Keratinocyte (primary cell): ENCODE measurements at regions not wholly inside any gene's neighbourhood (a gene's known extent, or its start where the extent isn't known, plus 50 kb on each side); places are given as distances from the start of the nearest gene placed in this dataset.

Source experiments
- DNase-seq: peaks from one replicate; pipeline ENCODE4 v3.0.0-alpha.2; 2011; ENCODE audit warnings: low read depth, missing footprints, low spot score
- FAIRE-seq: peaks from 2 replicates; lab custom pipeline; 2011; peaks lifted over from hg19 to GRCh38; lab: Jason Lieb, UNC
- H2AFZ ChIP-seq: 2 replicates; pipeline ENCODE4 v1.6.0; 2012; ENCODE audit warnings: low read length, control low read depth, inconsistent platforms; ENCODE audit not compliant: control insufficient read depth
- H3K27ac ChIP-seq: 2 replicates; pipeline ENCODE4 v1.5.1; 2011; ENCODE audit warnings: low read length; ENCODE audit not compliant: control insufficient read depth, insufficient read depth
- H3K27me3 ChIP-seq: 3 replicates; pipeline ENCODE4 v1.6.0; 2011; ENCODE audit warnings: low read length; ENCODE audit not compliant: control insufficient read depth, insufficient read depth; ENCODE audit errors: extremely low read depth
- H3K36me3 ChIP-seq, 2 experiments: 2 replicates in 1 of 2; 3 replicates in 1 of 2; pipeline ENCODE4 v1.5.1; 2011; ENCODE audit warnings: low read length in 2 of 2, mild to moderate bottlenecking in 1 of 2; ENCODE audit not compliant: control insufficient read depth in 2 of 2, insufficient read depth in 2 of 2; ENCODE audit errors: extremely low read depth in 1 of 2
- H3K4me1 ChIP-seq: 3 replicates; pipeline ENCODE4 v1.5.1; 2011; ENCODE audit warnings: low read length; ENCODE audit not compliant: control insufficient read depth, insufficient read depth; ENCODE audit errors: extremely low read depth
- H3K4me2 ChIP-seq: 3 replicates; pipeline ENCODE4 v1.6.0; 2011; ENCODE audit warnings: low read depth, low read length; ENCODE audit not compliant: control insufficient read depth, insufficient read depth; ENCODE audit errors: extremely low read depth
- H3K4me3 ChIP-seq, 3 experiments: fragments of 200-600 bp in 1 of 3; sonication (generic) in 1 of 3; 2 replicates in 2 of 3; 3 replicates in 1 of 3; pipeline ENCODE4 v1.5.1; 2011 to 2016; ENCODE audit warnings: low read length in 3 of 3, mild to moderate bottlenecking in 3 of 3, control low read depth in 2 of 3, inconsistent platforms in 1 of 3, low read depth in 1 of 3, mixed read lengths in 1 of 3, mixed run types in 1 of 3, moderate library complexity in 1 of 3; ENCODE audit not compliant: control insufficient read depth in 2 of 3, insufficient read depth in 2 of 3; ENCODE audit errors: extremely low read depth in 1 of 3
- H3K79me2 ChIP-seq: 2 replicates; pipeline ENCODE4 v1.6.0; 2012; ENCODE audit warnings: low read length; ENCODE audit not compliant: control insufficient read depth, insufficient read depth
- H3K9ac ChIP-seq: 3 replicates; pipeline ENCODE4 v1.6.0; 2011; ENCODE audit warnings: low read length; ENCODE audit not compliant: control insufficient read depth, insufficient read depth; ENCODE audit errors: extremely low read depth
- H3K9me1 ChIP-seq: 3 replicates; pipeline ENCODE4 v1.6.0; 2011; ENCODE audit warnings: low read length; ENCODE audit not compliant: control insufficient read depth, insufficient read depth; ENCODE audit errors: extremely low read depth
- H3K9me3 ChIP-seq: 2 replicates; pipeline ENCODE4 v1.5.1; 2012; ENCODE audit warnings: low read depth, low read length; ENCODE audit not compliant: control insufficient read depth
- H4K20me1 ChIP-seq: 3 replicates; pipeline ENCODE4 v1.6.0; 2011; ENCODE audit warnings: low read length; ENCODE audit not compliant: control insufficient read depth, insufficient read depth; ENCODE audit errors: extremely low read depth
- CTCF ChIP-seq, 3 experiments: IDR thresholded peaks in 1 of 3; conservative IDR thresholded peaks in 1 of 3; optimal IDR thresholded peaks in 1 of 3; 2 replicates in 2 of 3; 3 replicates in 1 of 3; pipeline versions ENCODE3 to v1.5.1; 2011; ENCODE audit warnings: low read length in 3 of 3, mild to moderate bottlenecking in 3 of 3, moderate library complexity in 2 of 3, control low read depth in 1 of 3, inconsistent platforms in 1 of 3; ENCODE audit not compliant: insufficient read depth in 2 of 3; ENCODE audit errors: extremely low read depth in 1 of 3
- EZH2 ChIP-seq: IDR thresholded peaks from one replicate; pipeline ENCODE4 v1.6.1; 2012; ENCODE audit warnings: inconsistent platforms, mild to moderate bottlenecking, low read length, moderate library complexity
- dilution Hi-C: fragments of 300-500 bp; cut with MboI; formaldehyde crosslinking; loops from one replicate; pipeline ENCODE4 v1.7.0; 2020; ENCODE audit warnings: low sequenced_read_pairs; ENCODE audit not compliant: extremely low pct_ligation_motif_present

- Histone ChIP-seq H3K27ac (no peak overlapping the region), H3K4me1 (no peaks in the 10 kb centered on the region), H3K9me1 (no peaks in the 10 kb centered on the region), H3K27me3 (no peaks in the 10 kb centered on the region), H3K9ac (no peak overlapping the region), H3K79me2 (no peaks in the 10 kb centered on the region), H3K4me2 (no peak overlapping the region), H3K9me3 (no peaks in the 10 kb centered on the region), H4K20me1 (no peaks in the 10 kb centered on the region), H3K36me3 (no peaks in the 10 kb centered on the region), H3K4me3 (no peak overlapping the region), H2AFZ (no peak overlapping the region)
- FAIRE-seq (no peak), DNase-seq (no peak)
- dilution Hi-C loops: no loop called here
- TF ChIP-seq CTCF (optimal IDR thresholded peaks at IDR 0.05 in 1 of 3, IDR thresholded peaks at IDR 0.05 in 1 of 3, conservative IDR thresholded peaks at IDR 0.05 in 1 of 3; ENCODE audit: extremely low read depth in 1 of 3, insufficient read depth in 2 of 3, low read length in 3 of 3) (no peak), EZH2 (no peak)
These were observed 260.9 kb upstream of the TUSC1 start for GRCh38 chr9:25939126-25939525.

- DNase-seq (no peak), FAIRE-seq (no peak)
- TF ChIP-seq EZH2: no peak
- no peak for TF ChIP-seq CTCF (optimal IDR thresholded peaks at IDR 0.05 in 1 of 3, IDR thresholded peaks at IDR 0.05 in 1 of 3, conservative IDR thresholded peaks at IDR 0.05 in 1 of 3; ENCODE audit: extremely low read depth in 1 of 3, insufficient read depth in 2 of 3, low read length in 3 of 3)
- no peaks in the 10 kb centered on the region for H3K79me2 ChIP-seq
- no peaks in the 10 kb centered on the region for H4K20me1 ChIP-seq
- H3K9ac ChIP-seq: no peak overlapping the region
- H3K36me3 ChIP-seq: no peaks in the 10 kb centered on the region
- no peaks in the 10 kb centered on the region for H3K27me3 ChIP-seq
- no peaks in the 10 kb centered on the region for H3K9me1 ChIP-seq
- H3K9me3 ChIP-seq: no peaks in the 10 kb centered on the region
- no peaks in the 10 kb centered on the region for H3K4me1 ChIP-seq
- H3K27ac ChIP-seq: no peak overlapping the region
- H3K4me3 ChIP-seq: no peak overlapping the region
- H3K4me2 ChIP-seq: no peak overlapping the region
- dilution Hi-C loops: no loop called here
- no peak overlapping the region for H2AFZ ChIP-seq
These were observed 257.8 kb upstream of the TUSC1 start for GRCh38 chr9:25936031-25936430.
